Testis (tissue), 2 donors: ENCODE measurements at regions not wholly inside any gene's neighbourhood (a gene's known extent, or its start where the extent isn't known, plus 50 kb on each side); places are given as distances from the start of the nearest gene placed in this dataset.

Experiments used
- DNase-seq: peaks from one replicate; pipeline ENCODE4 v3.0.0-alpha.2; 2019
- H3K27ac ChIP-seq, 2 donors: fragments of 200-600 bp; sonication (generic); one replicate each; pipeline ENCODE4 v1.5.1; 2019
- H3K27me3 ChIP-seq: fragments of 200-600 bp; sonication (generic); one replicate; pipeline ENCODE4 v1.5.1; 2019
- H3K36me3 ChIP-seq: fragments of 200-600 bp; sonication (generic); one replicate; pipeline ENCODE4 v1.5.1; 2017; ENCODE audit warnings: low read depth; ENCODE audit errors: missing control alignments
- H3K4me1 ChIP-seq: fragments of 200-600 bp; sonication (generic); one replicate; pipeline ENCODE4 v1.5.1; 2019
- H3K4me3 ChIP-seq, 2 donors: fragments of 200-600 bp; sonication (generic); one replicate each; pipeline ENCODE4 v1.5.1; 2017 to 2019
- H3K9me3 ChIP-seq: fragments of 200-600 bp; sonication (generic); one replicate; pipeline ENCODE4 v1.5.1; 2017
- POLR2A ChIP-seq: fragments of 450-650 bp; IDR thresholded peaks from one replicate; pipeline ENCODE4 v1.6.1; 2017; ENCODE audit warnings: antibody characterized with exemption, mild to moderate bottlenecking, moderate library complexity
- WGBS, 2 donors: methylation state at CpG; one replicate each; pipeline ENCODE4 v1.1.5; 2018; 5-methylcytosine and 5-hydroxymethylcytosine counted together
- intact Hi-C: fragments of 100-400 bp; cut with DNase I; formaldehyde crosslinking; loops from one replicate; pipeline ENCODE4 v1.15.1; 2023; ENCODE audit warnings: low total_unique reads
- TF ChIP-seq, protein P1 (sequence below), 3 experiments: fragments of 450-650 bp in 2 of 3; fragments of 200-600 bp in 1 of 3; sonication (generic) in 1 of 3; IDR thresholded peaks; one replicate each; pipeline ENCODE4 v1.5.1; 2016 to 2019; ENCODE audit warnings: antibody characterized with exemption in 3 of 3, mild to moderate bottlenecking in 2 of 3, moderate library complexity in 1 of 3

DNA sequence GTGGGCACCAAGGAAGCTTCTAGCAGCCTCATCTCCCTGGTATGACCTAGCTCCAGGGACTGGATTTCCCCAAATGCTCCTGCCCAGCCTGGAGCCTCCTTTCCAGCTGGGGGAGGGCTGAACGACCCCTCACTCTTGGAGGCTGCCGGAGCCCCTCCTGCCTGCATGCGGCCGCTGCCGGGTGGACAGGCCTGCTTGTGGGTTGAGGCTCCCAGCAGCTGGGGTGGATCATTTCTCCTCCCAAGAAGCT lies 213.6 kb downstream of the SEC14L1 start:
- H3K27ac ChIP-seq = peak overlapping the region; percentile 61 to 76
- no peaks in the 10 kb centered on the region for H3K27me3 ChIP-seq
- H3K36me3 ChIP-seq = no peaks in the 10 kb centered on the region
- intact Hi-C loops = no loop called here
- no peaks in the 10 kb centered on the region for H3K9me3 ChIP-seq
- DNase-seq = no peak
- WGBS, 2 donors = 67% methylated on average over 5 of the region's 5 CpGs; no CpG with 5 or more reads in 1 of the 2 donors
- no peak for TF ChIP-seq POLR2A
- TF ChIP-seq, protein P1, sequence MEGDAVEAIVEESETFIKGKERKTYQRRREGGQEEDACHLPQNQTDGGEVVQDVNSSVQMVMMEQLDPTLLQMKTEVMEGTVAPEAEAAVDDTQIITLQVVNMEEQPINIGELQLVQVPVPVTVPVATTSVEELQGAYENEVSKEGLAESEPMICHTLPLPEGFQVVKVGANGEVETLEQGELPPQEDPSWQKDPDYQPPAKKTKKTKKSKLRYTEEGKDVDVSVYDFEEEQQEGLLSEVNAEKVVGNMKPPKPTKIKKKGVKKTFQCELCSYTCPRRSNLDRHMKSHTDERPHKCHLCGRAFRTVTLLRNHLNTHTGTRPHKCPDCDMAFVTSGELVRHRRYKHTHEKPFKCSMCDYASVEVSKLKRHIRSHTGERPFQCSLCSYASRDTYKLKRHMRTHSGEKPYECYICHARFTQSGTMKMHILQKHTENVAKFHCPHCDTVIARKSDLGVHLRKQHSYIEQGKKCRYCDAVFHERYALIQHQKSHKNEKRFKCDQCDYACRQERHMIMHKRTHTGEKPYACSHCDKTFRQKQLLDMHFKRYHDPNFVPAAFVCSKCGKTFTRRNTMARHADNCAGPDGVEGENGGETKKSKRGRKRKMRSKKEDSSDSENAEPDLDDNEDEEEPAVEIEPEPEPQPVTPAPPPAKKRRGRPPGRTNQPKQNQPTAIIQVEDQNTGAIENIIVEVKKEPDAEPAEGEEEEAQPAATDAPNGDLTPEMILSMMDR (IDR thresholded peaks at IDR 0.05) = no peak
- peaks cover 52% of the 10 kb centered on the region for H3K4me1 ChIP-seq
- no peak overlapping the region for H3K4me3 ChIP-seq

DNA sequence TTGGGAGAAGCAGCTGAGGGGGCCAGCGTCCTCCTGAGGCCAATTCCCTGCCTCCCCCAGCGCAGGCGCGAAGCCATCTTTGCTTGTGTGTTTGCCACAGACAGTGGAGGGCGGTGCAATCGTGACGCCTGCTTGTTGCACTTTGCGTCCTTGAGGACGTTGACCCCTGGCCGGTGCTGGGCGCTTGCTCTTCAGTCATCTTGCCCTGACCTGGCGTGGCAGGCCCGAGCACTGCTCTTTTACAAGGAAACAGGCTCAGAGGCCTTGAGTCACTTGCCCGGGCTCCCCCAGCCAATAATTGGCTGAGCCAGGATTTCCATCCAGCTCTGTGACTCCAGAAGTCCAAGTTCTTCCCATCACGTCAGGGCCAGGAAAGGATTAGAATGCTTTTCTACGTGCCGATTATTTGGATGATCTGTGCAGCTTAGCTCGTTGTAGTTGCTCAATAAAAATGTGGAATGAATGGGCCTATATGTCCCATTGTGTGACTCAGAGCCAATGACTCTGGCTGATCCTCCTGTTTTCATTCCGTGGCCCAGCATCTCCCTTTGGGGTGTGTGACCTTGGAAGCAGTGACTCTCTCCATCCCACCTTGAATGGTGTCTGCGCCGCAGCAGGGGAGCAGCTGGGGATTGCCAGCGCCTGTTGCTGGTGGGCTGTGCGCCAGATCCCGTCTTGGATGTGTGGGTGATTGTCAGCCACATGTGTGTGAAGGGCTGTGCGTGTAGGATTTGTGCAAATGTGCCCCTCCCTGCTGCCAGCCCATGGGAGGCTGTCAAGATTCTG lies 214.1 kb downstream of the SEC14L1 start:
- Histone ChIP-seq H3K9me3 (no peaks in the 10 kb centered on the region), H3K4me3 (no peak overlapping the region), H3K4me1 (peaks cover 49% of the 10 kb centered on the region), H3K36me3 (no peaks in the 10 kb centered on the region), H3K27me3 (no peaks in the 10 kb centered on the region), H3K27ac (peak overlapping the region; percentile 44 to 76)
- intact Hi-C loops = no loop called here
- DNase-seq = peak; percentile 92
- TF ChIP-seq, protein P1 (IDR thresholded peaks at IDR 0.05) = no peak
- TF ChIP-seq POLR2A = no peak
- 50 to 52% methylated on average over 17 to 25 of the region's 25 CpGs for WGBS, 2 donors

DNA sequence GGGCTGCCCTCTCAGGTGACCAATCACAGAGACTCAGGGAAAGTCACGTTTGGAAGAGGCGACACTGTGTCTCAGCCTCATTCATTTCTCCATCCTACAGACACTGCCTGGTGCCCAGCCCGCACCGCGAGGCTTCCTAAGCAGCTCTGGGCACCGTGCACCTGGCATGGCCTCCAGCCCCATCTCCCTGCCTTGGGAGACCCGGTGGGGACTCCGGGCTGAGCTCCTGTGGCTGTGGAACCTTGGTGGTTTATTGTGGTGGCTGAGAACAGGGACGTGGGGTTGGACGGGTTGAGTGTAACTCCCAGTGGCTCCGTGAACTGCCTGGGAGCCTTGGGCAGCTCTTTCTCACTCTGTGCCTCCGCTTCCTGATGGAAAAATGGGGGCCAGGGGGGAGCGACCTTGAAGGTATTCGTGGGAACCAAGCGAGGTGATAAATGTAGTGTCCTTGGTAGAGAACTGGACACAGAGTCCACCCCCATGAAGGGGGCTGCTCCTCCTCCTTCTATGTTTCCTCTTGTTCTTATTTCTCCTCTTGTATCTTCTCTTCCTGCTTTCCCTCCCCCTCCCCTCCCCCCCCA lies 215.4 kb downstream of the SEC14L1 start:
- no peak for TF ChIP-seq POLR2A
- TF ChIP-seq, protein P1 (IDR thresholded peaks at IDR 0.05) = no peak

GRCh38 chr17:77356690-77357201 lies 216.0 kb downstream of the SEC14L1 start:
- WGBS, 2 donors = 67 to 77% methylated on average over 7 to 8 of the region's 8 CpGs

More for the DNA sequence above, 215.4 kb downstream of the SEC14L1 start:
- intact Hi-C loops = no loop called here
- DNase-seq = peak; percentile 16
- H3K9me3 ChIP-seq = no peaks in the 10 kb centered on the region
- no peaks in the 10 kb centered on the region for H3K36me3 ChIP-seq
- no peak overlapping the region for H3K4me3 ChIP-seq
- no peaks in the 10 kb centered on the region for H3K27me3 ChIP-seq
- 33 to 35% methylated on average over 7 to 15 of the region's 15 CpGs for WGBS, 2 donors
- peak overlapping the region in 1 of 2 donors; percentile 80 for H3K27ac ChIP-seq
- H3K4me1 ChIP-seq = peaks cover 36% of the 10 kb centered on the region

More at GRCh38 chr17:77356690-77357201, 216.0 kb downstream of the SEC14L1 start:
- intact Hi-C loops = no loop called here
- no peak overlapping the region for H3K27ac ChIP-seq
- peaks cover 30% of the 10 kb centered on the region for H3K4me1 ChIP-seq
- H3K27me3 ChIP-seq = no peaks in the 10 kb centered on the region
- no peaks in the 10 kb centered on the region for H3K36me3 ChIP-seq
- peak; percentile 14 for DNase-seq
- no peak overlapping the region for H3K4me3 ChIP-seq
- no peaks in the 10 kb centered on the region for H3K9me3 ChIP-seq
- TF ChIP-seq, protein P1 (IDR thresholded peaks at IDR 0.05) = no peak
- no peak for TF ChIP-seq POLR2A
